SU-DHL-6 (cell line): ENCODE measurements at regions not wholly inside any gene's neighbourhood (a gene's known extent, or its start where the extent isn't known, plus 50 kb on each side); places are given as distances from the start of the nearest gene placed in this dataset.

Experiments used
- H2AFZ ChIP-seq: fragments of 200-600 bp; sonication (generic); 2 replicates; pipeline ENCODE4 v1.6.1; 2014; ENCODE audit warnings: low read depth, mild to moderate bottlenecking, moderate library complexity, mixed read lengths, antibody characterized with exemption, low read length; ENCODE audit not compliant: severe bottlenecking
- H3F3A ChIP-seq: fragments of 200-600 bp; shearing (Covaris generic); 2 replicates; pipeline ENCODE4 v1.6.0; 2016; ENCODE audit warnings: antibody characterized with exemption, mild to moderate bottlenecking; ENCODE audit not compliant: insufficient read depth
- H3K27ac ChIP-seq: fragments of 200-600 bp; sonication (generic); 2 replicates; pipeline ENCODE4 v1.5.1; 2016; ENCODE audit warnings: low read depth, mild to moderate bottlenecking, low read length, moderate library complexity, mixed read lengths
- H3K27me3 ChIP-seq: fragments of 200-600 bp; sonication (generic), shearing (Covaris generic); 2 replicates; pipeline ENCODE4 v1.6.0; 2014; ENCODE audit warnings: mild to moderate bottlenecking, low read length
- H3K36me3 ChIP-seq: fragments of 200-600 bp; sonication (generic); 2 replicates; pipeline ENCODE4 v1.6.1; 2014; ENCODE audit warnings: mild to moderate bottlenecking, low read length, mixed read lengths
- H3K4me2 ChIP-seq: fragments of 300-600, 200-600 bp; shearing (Covaris generic), sonication (generic); 2 replicates; pipeline ENCODE4 v1.6.0; 2014; ENCODE audit warnings: low read length, low read depth, mild to moderate bottlenecking; ENCODE audit not compliant: poor library complexity, severe bottlenecking
- H3K4me3 ChIP-seq: fragments of 200-600 bp; sonication (generic); 2 replicates; pipeline ENCODE4 v1.5.1; 2014; ENCODE audit warnings: antibody characterized with exemption, low read length, mild to moderate bottlenecking, mixed read lengths; ENCODE audit not compliant: insufficient read depth, poor library complexity, severe bottlenecking
- H3K79me2 ChIP-seq: fragments of 200-600 bp; sonication (generic); 2 replicates; pipeline ENCODE4 v1.6.1; 2014; ENCODE audit warnings: mild to moderate bottlenecking, low read length, moderate library complexity; ENCODE audit not compliant: insufficient read depth
- H3K9ac ChIP-seq: fragments of 200-600 bp; sonication (generic); 2 replicates; pipeline ENCODE4 v1.7.0; 2014; ENCODE audit warnings: mild to moderate bottlenecking, low read length
- H3K9me2 ChIP-seq: fragments of 200-600 bp; sonication (generic); replicated peaks from 2 replicates; pipeline ENCODE4 v1.6.1; 2014; ENCODE audit warnings: low read length; ENCODE audit not compliant: insufficient read depth
- H3K9me3 ChIP-seq: fragments of 200-600 bp; sonication (generic); 2 replicates; pipeline ENCODE4 v1.6.1; 2014; ENCODE audit warnings: low read length, mixed read lengths; ENCODE audit not compliant: insufficient read depth
- H4K20me1 ChIP-seq: fragments of 200-600 bp; sonication (generic); 2 replicates; pipeline ENCODE4 v1.6.1; 2014; ENCODE audit warnings: low read depth, mild to moderate bottlenecking, antibody characterized with exemption, low read length, moderate library complexity, mixed read lengths
- CTCF ChIP-seq: fragments of 200-600 bp; sonication (generic); IDR thresholded peaks from one replicate; pipeline ENCODE4 v1.5.1; 2017; ENCODE audit warnings: antibody characterized with exemption, mild to moderate bottlenecking, low read length, moderate library complexity; ENCODE audit not compliant: insufficient read depth, poor library complexity, severe bottlenecking
- EZH2phosphoT487 ChIP-seq: fragments of 200-600 bp; sonication (generic), shearing (Covaris generic); conservative IDR thresholded peaks from 2 replicates; pipeline ENCODE4 v1.6.1; 2018; ENCODE audit warnings: mild to moderate bottlenecking, antibody characterized with exemption, low read length, moderate library complexity, mixed read lengths

GRCh38 chr14:106304271-106304670 lies 777.9 kb downstream of the TMEM121 start:
- H2AFZ ChIP-seq, result no peak overlapping the region
- H3K36me3 ChIP-seq, result no peaks in the 10 kb centered on the region
- H3K27ac ChIP-seq, result no peak overlapping the region
- no peaks in the 10 kb centered on the region for H3K9me2 ChIP-seq
- no peak overlapping the region for H3K4me2 ChIP-seq
- no peaks in the 10 kb centered on the region for H4K20me1 ChIP-seq
- H3K79me2 ChIP-seq, result no peaks in the 10 kb centered on the region
- H3F3A ChIP-seq, result no peaks in the 10 kb centered on the region
- H3K9me3 ChIP-seq, result peaks cover 8% of the 10 kb centered on the region; the same call in 1 of the 2 replicates
- no peak overlapping the region for H3K4me3 ChIP-seq
- no peak for TF ChIP-seq EZH2phosphoT487
- no peak for TF ChIP-seq CTCF
- H3K9ac ChIP-seq, result no peak overlapping the region
- no peaks in the 10 kb centered on the region for H3K27me3 ChIP-seq

GRCh38 chr14:106308839-106309389 lies 782.5 kb downstream of the TMEM121 start:
- Histone ChIP-seq H3K79me2 (no peaks in the 10 kb centered on the region), H3K9me2 (no peaks in the 10 kb centered on the region), H3K4me2 (no peak overlapping the region), H3K36me3 (no peaks in the 10 kb centered on the region), H2AFZ (no peak overlapping the region), H4K20me1 (no peaks in the 10 kb centered on the region), H3K9ac (no peak overlapping the region), H3K9me3 (peaks cover 11% of the 10 kb centered on the region; the same call in 1 of the 2 replicates), H3K27me3 (no peaks in the 10 kb centered on the region), H3K27ac (no peak overlapping the region), H3K4me3 (no peak overlapping the region), H3F3A (no peaks in the 10 kb centered on the region)
- peak; percentile 100 for TF ChIP-seq CTCF
- TF ChIP-seq EZH2phosphoT487, result no peak

DNA sequence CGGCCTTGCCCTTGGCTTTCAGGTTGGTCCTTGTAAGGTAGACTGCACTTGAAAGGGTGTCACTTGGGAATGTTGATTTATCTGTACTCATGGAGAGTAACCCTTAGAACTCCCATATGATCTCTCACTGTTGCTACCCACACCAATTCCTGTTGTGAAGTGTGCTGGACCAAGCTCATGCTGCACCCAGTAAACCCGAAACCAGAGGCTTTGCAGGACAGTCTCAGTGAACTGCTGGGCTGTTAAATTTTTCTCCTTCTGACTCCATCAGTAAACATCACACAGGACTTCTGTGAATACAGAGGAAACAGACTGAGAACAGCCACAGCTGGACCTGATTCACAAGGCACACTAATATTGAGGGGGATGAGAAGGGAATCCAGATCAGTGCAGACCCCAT lies 783.0 kb downstream of the TMEM121 start:
- H3K4me3 ChIP-seq, result no peak overlapping the region
- no peaks in the 10 kb centered on the region for H3K79me2 ChIP-seq
- H3K4me2 ChIP-seq, result no peak overlapping the region
- no peak overlapping the region for H3K27ac ChIP-seq
- TF ChIP-seq EZH2phosphoT487 (no peak), CTCF (no peak)
- no peak overlapping the region for H3K9ac ChIP-seq
- H3K9me3 ChIP-seq, result peaks cover 11% of the 10 kb centered on the region; the same call in 1 of the 2 replicates
- H3F3A ChIP-seq, result no peaks in the 10 kb centered on the region
- H2AFZ ChIP-seq, result no peak overlapping the region
- H3K36me3 ChIP-seq, result no peaks in the 10 kb centered on the region
- no peaks in the 10 kb centered on the region for H3K9me2 ChIP-seq
- H3K27me3 ChIP-seq, result no peaks in the 10 kb centered on the region
- no peaks in the 10 kb centered on the region for H4K20me1 ChIP-seq
